ENCODE measurements at regions not wholly inside any gene's neighbourhood (a gene's known extent, or its start where the extent isn't known, plus 50 kb on each side); places are given as distances from the start of the nearest gene placed in this dataset.

DNA sequence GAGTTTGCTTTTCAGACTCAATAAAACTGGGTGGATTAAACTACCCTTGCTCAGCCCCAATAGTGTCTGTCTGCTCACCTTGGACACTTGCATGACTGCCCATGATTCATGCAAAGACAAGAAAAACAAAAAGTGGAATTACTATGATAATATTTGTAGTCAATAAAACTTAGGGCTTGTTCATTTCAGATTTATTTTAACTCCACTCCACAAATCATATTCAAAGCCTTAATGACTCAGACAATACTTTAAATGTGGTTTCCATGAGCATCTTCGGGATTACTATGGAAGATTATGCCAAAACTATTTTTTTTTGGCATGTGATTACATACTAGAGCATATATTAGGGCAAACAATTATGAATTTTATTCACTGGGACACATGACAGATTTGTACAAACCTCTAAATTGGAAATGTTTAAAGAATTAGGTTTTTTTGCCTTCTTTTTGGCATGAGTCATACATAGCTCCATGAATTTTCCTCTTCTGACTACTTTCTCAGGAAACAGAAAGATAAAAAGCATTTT lies 468.9 kb downstream of the ACTL7B start:
- no peak for DNase-seq (ENCODE audit: low read depth in 4 of 4, low spot score in 2 of 4)

- no peak for DNase-seq (ENCODE audit: low read depth in 4 of 4, low spot score in 2 of 4)
Measured at GRCh38 chr9:108386032-108386431, 469.8 kb downstream of the ACTL7B start.

GRCh38 chr9:108383796-108384195 lies 472.0 kb downstream of the ACTL7B start:
- DNase-seq (ENCODE audit: low read depth in 4 of 4, low spot score in 2 of 4): no peak

GRCh38 chr9:108382310-108382709 lies 473.5 kb downstream of the ACTL7B start:
- DNase-seq (ENCODE audit: low read depth in 4 of 4, low spot score in 2 of 4): no peak

- no peak for DNase-seq (ENCODE audit: low read depth in 4 of 4, low spot score in 2 of 4)
Measured at GRCh38 chr9:108377881-108378280, 477.9 kb downstream of the ACTL7B start.

DNA sequence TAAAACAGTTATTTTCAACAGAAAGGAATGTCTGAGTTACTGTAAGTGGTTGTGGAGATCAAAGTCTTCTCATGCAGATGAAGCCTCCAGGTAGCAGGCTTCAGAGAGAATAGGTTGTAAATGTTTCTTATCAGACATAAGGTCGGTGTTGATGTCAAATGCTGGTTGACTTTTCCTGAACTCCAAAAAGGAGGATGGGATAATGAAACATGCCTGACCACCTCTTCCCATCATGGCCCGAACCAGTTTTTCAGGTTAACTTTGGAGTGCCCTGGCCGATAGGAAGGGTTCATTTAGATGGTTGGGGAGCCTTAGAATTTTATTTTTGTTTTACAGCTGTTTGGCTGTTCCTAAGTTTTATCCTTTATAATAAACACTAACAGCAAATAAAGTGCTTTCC lies 478.4 kb downstream of the ACTL7B start:
- no peak for DNase-seq (ENCODE audit: low read depth in 4 of 4, low spot score in 2 of 4)

DNA sequence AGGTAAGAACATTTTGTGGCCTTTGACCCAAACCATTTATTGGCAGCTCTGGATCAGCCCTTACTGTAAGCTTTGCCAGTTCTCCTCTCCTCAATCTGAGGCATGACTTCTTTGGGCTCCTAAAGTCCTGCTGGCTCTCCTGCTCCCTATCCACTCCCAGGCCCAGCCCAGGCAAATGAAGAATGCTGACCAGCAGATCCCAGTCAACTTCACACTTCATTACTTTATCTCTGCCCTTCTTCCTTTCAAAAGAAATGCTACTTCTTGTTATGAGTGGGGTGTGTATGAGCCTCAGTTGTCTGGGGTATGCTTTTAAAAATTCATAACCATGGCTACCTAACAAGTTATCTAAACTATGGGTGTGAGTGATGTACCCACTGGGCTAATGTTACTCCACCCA lies 479.6 kb downstream of the ACTL7B start:
- DNase-seq (ENCODE audit: low read depth in 4 of 4, low spot score in 2 of 4): no peak

DNA sequence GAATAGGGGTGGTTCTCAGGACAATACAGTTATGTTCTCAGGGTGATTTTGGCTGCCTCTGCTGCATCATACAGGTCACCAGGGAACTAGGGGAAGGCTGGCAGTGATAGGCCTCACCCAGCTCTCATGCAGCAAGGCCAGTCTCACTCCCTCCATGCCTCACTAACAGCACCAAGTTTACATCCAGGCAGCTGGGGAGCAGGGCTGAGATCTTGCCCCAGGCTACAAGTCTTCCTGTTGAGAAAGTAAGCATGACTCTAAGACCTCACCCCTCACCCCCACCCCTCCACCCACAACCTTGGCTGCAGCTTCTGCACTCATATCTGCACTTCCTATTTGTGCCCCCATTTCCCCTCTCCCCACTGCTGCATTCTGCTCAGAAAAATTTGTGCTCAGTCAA lies 481.2 kb downstream of the ACTL7B start:
- no peak for DNase-seq (ENCODE audit: low read depth in 4 of 4, low spot score in 2 of 4)

GRCh38 chr9:108367188-108367587 lies 488.6 kb downstream of the ACTL7B start:
- DNase-seq (ENCODE audit: low read depth in 4 of 4, low spot score in 2 of 4): no peak

DNA sequence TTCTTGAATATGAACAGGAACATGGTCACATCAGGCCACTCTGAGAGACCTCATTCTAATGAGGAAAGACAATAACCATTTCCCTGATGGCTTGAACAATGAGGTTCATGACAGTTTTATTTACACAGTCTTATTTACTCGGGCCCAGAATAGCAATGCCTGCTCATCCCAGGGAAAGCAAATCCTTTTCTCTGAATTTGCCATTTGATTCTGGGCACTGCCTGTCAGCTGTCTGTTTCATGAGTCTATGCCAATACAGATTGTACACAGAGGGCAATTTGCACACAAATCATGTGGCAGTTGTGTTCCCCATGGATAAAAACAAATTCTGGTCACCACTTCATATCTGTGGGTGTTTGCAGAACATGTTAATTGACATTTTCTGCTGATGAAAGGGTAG lies 492.5 kb downstream of the ACTL7B start:
- no peak for DNase-seq (ENCODE audit: low read depth in 4 of 4, low spot score in 2 of 4)

DNA sequence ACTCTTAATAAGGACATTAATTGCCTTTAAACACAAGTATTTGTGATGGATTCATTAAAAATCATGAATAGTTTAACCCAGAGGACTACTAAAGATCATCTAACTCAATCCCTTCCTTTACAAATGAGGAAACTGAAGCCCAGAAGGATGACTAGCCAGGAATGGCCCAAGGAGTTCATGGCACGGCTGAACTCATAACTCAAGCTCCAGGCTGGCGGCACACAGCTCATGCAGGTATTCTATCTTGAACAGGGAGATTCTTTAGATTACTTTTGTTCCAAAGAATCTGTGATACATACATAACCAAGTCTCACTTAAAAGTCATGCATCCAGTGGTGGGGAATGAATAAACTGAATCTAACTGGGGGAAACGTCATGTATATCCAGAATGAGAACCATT lies 495.5 kb downstream of the ACTL7B start:
- no peak for DNase-seq (ENCODE audit: low read depth in 4 of 4, low spot score in 2 of 4)

DNA sequence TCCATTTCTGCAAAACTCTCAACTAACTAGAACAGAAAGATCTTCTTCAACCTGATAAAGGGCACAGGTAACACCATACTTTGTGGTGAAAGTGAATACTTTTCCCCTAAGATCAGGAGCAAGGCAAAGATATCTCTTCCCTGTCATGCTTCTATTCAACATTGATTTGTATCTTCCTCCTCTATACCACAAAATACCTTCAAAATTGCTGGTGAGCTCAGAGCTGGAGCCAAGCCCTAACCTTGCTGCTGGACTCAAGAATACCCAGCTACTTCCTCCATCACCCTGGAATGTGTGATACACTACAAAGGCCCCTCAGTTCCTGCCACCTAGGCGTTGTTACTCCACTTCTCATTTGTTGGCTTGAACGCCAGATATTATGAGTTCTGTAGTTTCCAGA lies 499.0 kb downstream of the ACTL7B start:
- no peak for DNase-seq (ENCODE audit: low read depth in 4 of 4, low spot score in 2 of 4)

DNA sequence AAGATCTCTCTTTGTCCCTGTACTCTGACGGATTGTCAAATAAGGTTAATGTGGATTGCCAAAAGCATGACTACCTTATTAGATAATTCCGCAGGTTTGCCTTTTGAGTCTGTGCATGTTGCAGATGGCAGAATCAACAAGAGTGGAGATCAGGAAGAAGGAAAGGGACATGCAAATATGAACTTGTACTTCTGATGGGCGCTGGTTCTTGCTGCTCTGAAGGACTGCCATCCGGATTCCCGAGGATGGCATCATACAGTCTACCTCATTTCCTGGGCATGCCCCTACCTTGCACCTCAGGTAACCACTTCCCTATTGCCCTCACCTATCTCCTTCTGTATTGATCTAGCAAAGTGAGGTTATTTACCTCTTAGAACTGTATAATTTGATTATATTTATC lies 504.2 kb downstream of the ACTL7B start:
- DNase-seq (ENCODE audit: low read depth in 4 of 4, low spot score in 2 of 4): no peak

DNA sequence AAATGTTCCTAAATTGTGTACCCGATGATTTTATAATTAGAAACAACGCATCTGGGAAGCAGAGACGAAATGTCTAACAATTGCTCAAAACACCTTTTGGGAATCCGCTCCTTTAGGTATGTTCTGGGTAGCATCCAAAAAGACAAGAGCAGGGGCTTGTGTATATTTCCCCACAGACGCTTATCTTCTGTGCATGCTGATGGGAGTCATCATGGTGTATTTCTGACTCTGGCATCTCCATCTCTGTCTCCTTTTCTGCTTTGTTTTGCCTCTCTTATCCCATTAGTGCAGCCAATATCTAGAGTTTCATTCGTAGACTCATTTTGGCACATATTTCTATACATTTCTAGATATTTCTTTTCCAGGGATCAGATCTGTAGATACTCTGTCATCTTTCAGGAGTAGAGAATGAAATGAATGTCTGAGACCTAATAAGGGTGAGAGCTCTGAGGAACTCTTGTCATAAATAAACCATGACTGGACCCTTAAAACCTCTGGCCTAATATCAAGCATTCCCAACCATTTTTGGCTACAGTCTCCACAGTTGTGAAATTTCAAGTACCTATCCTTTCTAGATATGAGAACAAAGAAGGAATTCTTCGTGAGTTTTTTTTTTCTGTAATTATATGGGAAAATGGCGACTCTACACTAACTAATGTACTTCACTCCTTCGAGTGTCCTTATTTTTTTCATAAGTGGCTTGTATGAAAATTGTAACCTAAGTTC lies 508.2 kb downstream of the ACTL7B start:
- no peak for DNase-seq (ENCODE audit: low read depth in 4 of 4, low spot score in 2 of 4)

DNA sequence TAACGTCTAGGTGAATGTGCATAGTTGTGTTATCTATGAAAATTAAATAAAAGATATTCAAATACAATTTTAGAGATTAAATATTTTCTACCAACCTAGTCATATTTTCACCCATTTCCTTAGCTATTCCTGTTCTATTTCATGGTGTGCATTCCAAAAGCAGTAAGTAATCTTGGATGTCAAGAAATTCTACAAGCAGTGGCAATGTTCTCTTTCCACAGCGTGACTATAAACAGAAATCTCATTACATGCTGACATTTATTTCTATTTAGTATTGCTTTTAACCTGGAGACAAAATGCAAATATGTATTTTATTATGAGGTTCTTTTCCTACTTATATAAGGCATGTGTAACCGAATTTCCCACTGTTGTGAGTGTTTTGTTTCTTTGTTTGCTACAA lies 510.0 kb downstream of the ACTL7B start:
- DNase-seq (ENCODE audit: low read depth in 4 of 4, low spot score in 2 of 4): no peak

DNA sequence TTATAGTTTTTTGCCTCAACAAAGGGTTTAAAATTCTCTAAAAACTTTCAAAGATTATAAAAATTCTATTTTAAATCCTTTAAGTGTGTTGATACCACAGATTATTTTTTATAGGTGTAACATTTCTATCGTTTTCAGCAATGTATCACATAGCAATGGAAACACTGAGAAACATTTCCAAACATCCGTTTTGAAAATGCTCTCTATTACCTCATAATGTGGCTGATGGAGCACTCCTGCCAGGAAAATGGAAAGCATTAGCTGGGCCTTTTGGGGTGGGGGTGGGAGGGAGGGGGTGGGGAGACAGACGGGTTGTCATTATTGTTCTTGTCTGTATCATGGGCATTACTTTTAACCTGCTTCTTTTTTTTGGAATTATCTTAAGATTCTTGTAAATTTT lies 516.5 kb downstream of the ACTL7B start:
- no peak for DNase-seq (ENCODE audit: low read depth in 4 of 4, low spot score in 2 of 4)

- DNase-seq (ENCODE audit: low read depth in 4 of 4, low spot score in 2 of 4): no peak
Measured at GRCh38 chr9:108336575-108336974, 519.2 kb downstream of the ACTL7B start.

- DNase-seq (ENCODE audit: low read depth in 4 of 4, low spot score in 2 of 4): no peak
Measured at GRCh38 chr9:108333530-108333983, 522.2 kb downstream of the ACTL7B start.

- no peak for DNase-seq (ENCODE audit: low read depth in 4 of 4, low spot score in 2 of 4)
Measured at GRCh38 chr9:108331596-108331995, 524.2 kb downstream of the ACTL7B start.

DNA sequence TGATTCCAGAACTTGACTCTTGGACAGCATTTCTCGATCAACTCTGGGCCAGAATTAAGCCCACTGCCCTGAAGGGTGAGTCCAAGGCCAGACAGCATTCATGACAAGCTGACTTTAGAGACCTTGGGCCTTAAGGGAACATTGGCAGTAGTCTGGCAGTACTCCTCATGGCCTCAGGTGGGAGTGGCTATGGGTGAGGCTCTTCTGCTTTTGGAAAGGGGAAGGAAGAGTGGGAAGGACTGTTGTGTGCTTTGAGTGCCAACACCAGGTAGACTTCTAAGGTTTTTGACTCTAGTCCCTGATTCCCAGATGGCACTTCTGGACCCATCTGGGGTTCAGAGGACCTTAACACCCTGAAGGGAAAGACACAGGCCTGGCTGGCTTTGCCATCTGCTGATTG lies 530.4 kb downstream of the ACTL7B start:
- DNase-seq (ENCODE audit: low read depth in 4 of 4, low spot score in 2 of 4): no peak

DNA sequence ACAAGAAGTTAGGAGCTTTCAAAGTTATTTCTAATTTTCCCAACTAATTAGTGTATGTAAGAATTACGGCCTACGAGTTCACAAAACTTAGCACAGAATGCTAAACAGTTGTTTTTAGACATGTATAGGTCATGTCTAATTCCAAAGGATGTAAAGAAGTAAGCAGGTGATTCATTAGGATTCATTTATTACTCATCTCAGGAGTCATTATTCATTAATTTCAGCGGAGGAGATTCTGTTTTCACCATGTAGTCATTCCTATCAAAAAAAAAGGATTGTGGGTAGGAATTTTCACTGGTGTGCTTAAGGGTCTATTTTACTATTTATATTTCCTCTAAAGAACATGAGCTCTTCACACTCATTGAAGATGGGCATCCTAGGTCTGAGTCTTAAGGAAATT lies 532.2 kb downstream of the ACTL7B start:
- DNase-seq (ENCODE audit: low read depth in 4 of 4, low spot score in 2 of 4): no peak

DNA sequence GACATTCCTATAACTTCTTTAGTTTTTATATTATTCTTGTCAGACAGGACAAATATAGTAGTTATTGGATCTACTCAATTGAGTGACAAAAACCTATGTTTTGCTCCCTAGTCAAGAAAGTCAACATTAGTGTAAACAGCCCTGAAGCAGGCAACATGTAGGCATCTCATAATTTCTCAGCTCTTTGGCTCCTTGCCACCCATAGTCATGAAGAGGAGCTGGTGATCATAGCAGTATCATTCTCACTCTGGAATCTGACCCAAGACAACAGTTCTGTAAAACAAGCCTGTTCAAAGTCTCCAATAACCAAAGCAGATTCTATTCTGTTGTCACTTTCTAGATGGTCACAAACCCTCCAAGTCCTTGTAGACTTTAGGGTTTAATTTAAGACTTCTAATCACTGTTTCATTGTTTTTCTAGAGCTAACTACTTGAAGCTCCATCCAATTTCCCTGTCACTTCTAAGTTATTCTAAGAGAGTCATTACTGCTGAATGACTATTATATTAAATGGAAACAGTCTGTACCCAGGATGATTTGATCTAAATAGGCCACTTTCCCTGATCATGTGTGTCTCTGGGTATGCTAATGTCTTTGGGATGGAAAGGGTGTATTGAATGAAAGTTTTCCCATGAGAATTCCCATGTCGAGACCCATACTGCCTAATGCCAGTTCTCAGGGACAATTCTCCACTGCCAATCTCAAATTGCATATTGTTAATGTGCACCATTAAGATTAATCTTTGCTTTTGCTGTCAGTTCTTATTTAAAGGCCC lies 533.3 kb downstream of the ACTL7B start:
- no peak for DNase-seq (ENCODE audit: low read depth in 4 of 4, low spot score in 2 of 4)

All from left renal cortex interstitium (tissue), 4 donors.